ENCODE measurements at regions not wholly inside any gene's neighbourhood (a gene's known extent, or its start where the extent isn't known, plus 50 kb on each side); places are given as distances from the start of the nearest gene placed in this dataset.

GRCh38 chr3:101149707-101150106 is 156.5 kb upstream of the ABI3BP start:
- TF ChIP-seq EZH2 (IDR thresholded peaks at IDR 0.05) (no peak), CTCF (IDR thresholded peaks at IDR 0.05) (no peak), EZH2phosphoT487 (IDR thresholded peaks at IDR 0.05) (no peak)
- no peak overlapping the region for H3K4me3 ChIP-seq
- no peaks in the 10 kb centered on the region for H3K9me3 ChIP-seq (ENCODE audit: low read depth)
- H2AFZ ChIP-seq (replicated peaks): no peak overlapping the region
- DNase-seq (ENCODE audit: low spot score): no peak
- Mint-ChIP-seq H3K36me3 (no peaks in the 10 kb centered on the region), H3K27ac (no peak overlapping the region), H3K4me3 (no peak overlapping the region), H3K27me3 (ENCODE audit: insufficient read depth, low read depth) (peaks cover 2% of the 10 kb centered on the region), H3K4me1 (no peaks in the 10 kb centered on the region), H3K9me3 (no peaks in the 10 kb centered on the region)
- no peaks in the 10 kb centered on the region for H3K4me1 ChIP-seq
- H3K36me3 ChIP-seq: no peaks in the 10 kb centered on the region
- no peak overlapping the region for H3K27ac ChIP-seq
- no peaks in the 10 kb centered on the region for H3K79me2 ChIP-seq (ENCODE audit: low read depth)
- no peak overlapping the region for H3K4me2 ChIP-seq
- no peaks in the 10 kb centered on the region for H3K27me3 ChIP-seq
- no peaks in the 10 kb centered on the region for H3F3A ChIP-seq (ENCODE audit: low read depth)
- H4K20me1 ChIP-seq (ENCODE audit: low read depth): no peaks in the 10 kb centered on the region
- no peak overlapping the region for H3K9ac ChIP-seq

- H3K36me3 Mint-ChIP-seq: no peaks in the 10 kb centered on the region
Measured at GRCh38 chr3:101149251-101149650, 156.0 kb upstream of the ABI3BP start.

GRCh38 chr3:101148001-101148400 is 154.8 kb upstream of the ABI3BP start:
- Mint-ChIP-seq H3K4me3 (no peak overlapping the region), H3K27ac (no peak overlapping the region), H3K4me1 (no peaks in the 10 kb centered on the region), H3K27me3 (ENCODE audit: insufficient read depth, low read depth) (no peaks in the 10 kb centered on the region), H3K9me3 (no peaks in the 10 kb centered on the region), H3K36me3 (no peaks in the 10 kb centered on the region)
- Histone ChIP-seq H3K4me1 (no peaks in the 10 kb centered on the region), H3F3A (ENCODE audit: low read depth) (no peaks in the 10 kb centered on the region), H3K4me3 (no peak overlapping the region), H3K27me3 (no peaks in the 10 kb centered on the region), H3K4me2 (no peak overlapping the region), H4K20me1 (ENCODE audit: low read depth) (no peaks in the 10 kb centered on the region), H2AFZ (replicated peaks) (no peak overlapping the region), H3K27ac (no peak overlapping the region), H3K9ac (no peak overlapping the region), H3K9me3 (ENCODE audit: low read depth) (no peaks in the 10 kb centered on the region), H3K79me2 (ENCODE audit: low read depth) (no peaks in the 10 kb centered on the region), H3K36me3 (no peaks in the 10 kb centered on the region)
- no peak for DNase-seq (ENCODE audit: low spot score)
- TF ChIP-seq EZH2phosphoT487 (IDR thresholded peaks at IDR 0.05) (no peak), EZH2 (IDR thresholded peaks at IDR 0.05) (no peak), CTCF (IDR thresholded peaks at IDR 0.05) (no peak)

More at GRCh38 chr3:101149251-101149650, 156.0 kb upstream of the ABI3BP start:
- no peaks in the 10 kb centered on the region for H3K4me1 ChIP-seq
- no peaks in the 10 kb centered on the region for H3K79me2 ChIP-seq (ENCODE audit: low read depth)
- no peak for DNase-seq (ENCODE audit: low spot score)
- H3K27ac Mint-ChIP-seq: no peak overlapping the region
- no peak overlapping the region for H3K9ac ChIP-seq
- TF ChIP-seq CTCF (IDR thresholded peaks at IDR 0.05) (no peak), EZH2phosphoT487 (IDR thresholded peaks at IDR 0.05) (no peak), EZH2 (IDR thresholded peaks at IDR 0.05) (no peak)
- H3K4me2 ChIP-seq: no peak overlapping the region
- H3K27ac ChIP-seq: no peak overlapping the region
- no peaks in the 10 kb centered on the region for H3K36me3 ChIP-seq
- no peak overlapping the region for H3K4me3 ChIP-seq
- H4K20me1 ChIP-seq (ENCODE audit: low read depth): no peaks in the 10 kb centered on the region
- no peak overlapping the region for H2AFZ ChIP-seq (replicated peaks)
- no peaks in the 10 kb centered on the region for H3K27me3 ChIP-seq
- H3F3A ChIP-seq (ENCODE audit: low read depth): no peaks in the 10 kb centered on the region
- H3K4me1 Mint-ChIP-seq: no peaks in the 10 kb centered on the region
- H3K4me3 Mint-ChIP-seq: no peak overlapping the region
- H3K9me3 ChIP-seq (ENCODE audit: low read depth): no peaks in the 10 kb centered on the region
- H3K27me3 Mint-ChIP-seq (ENCODE audit: insufficient read depth, low read depth): peaks cover 2% of the 10 kb centered on the region
- H3K9me3 Mint-ChIP-seq: no peaks in the 10 kb centered on the region

Data from neural progenitor cell (in vitro differentiated cells).